OCI-LY1 (cell line): ENCODE measurements at regions not wholly inside any gene's neighbourhood (a gene's known extent, or its start where the extent isn't known, plus 50 kb on each side); places are given as distances from the start of the nearest gene placed in this dataset.
"Not testable (repeated sequence)": the region's sequence is repeated elsewhere in the genome, so short reads cannot be mapped to it uniquely, and the experiment has no call there.

Experiments used
- H2AFZ ChIP-seq: fragments of 200-600 bp; sonication (generic), shearing (Covaris generic); 2 replicates; pipeline ENCODE4 v1.6.0; 2014; ENCODE audit warnings: antibody characterized with exemption, mild to moderate bottlenecking, low read length
- H3F3A ChIP-seq: fragments of 200-600 bp; sonication (generic), shearing (Covaris generic); 2 replicates; pipeline ENCODE4 v1.6.0; 2014; ENCODE audit warnings: mild to moderate bottlenecking, antibody characterized with exemption, low read length, moderate library complexity; ENCODE audit not compliant: insufficient read depth
- H3K27ac ChIP-seq: fragments of 200-600 bp; sonication (generic); 2 replicates; pipeline ENCODE4 v1.5.1; 2014; ENCODE audit warnings: low read length, mixed run types, mild to moderate bottlenecking, low read depth; ENCODE audit not compliant: poor library complexity, severe bottlenecking
- H3K27me3 ChIP-seq: fragments of 200-600 bp; sonication (generic); 2 replicates; pipeline ENCODE4 v1.6.0; 2014; ENCODE audit warnings: antibody characterized with exemption, mild to moderate bottlenecking, low read length, moderate library complexity; ENCODE audit not compliant: insufficient read depth
- H3K36me3 ChIP-seq: fragments of 200-600 bp; sonication (generic); 2 replicates; pipeline ENCODE4 v1.6.1; 2014; ENCODE audit warnings: mild to moderate bottlenecking, antibody characterized with exemption, low read length, moderate library complexity, mixed read lengths; ENCODE audit not compliant: insufficient read depth
- H3K4me1 ChIP-seq: fragments of 200-600 bp; sonication (generic); 2 replicates; pipeline ENCODE4 v1.5.1; 2014; ENCODE audit warnings: mild to moderate bottlenecking, low read length, moderate library complexity; ENCODE audit not compliant: insufficient read depth, severe bottlenecking
- H3K4me2 ChIP-seq: fragments of 200-600 bp; sonication (generic), shearing (Covaris generic); 2 replicates; pipeline ENCODE4 v1.6.1; 2014; ENCODE audit warnings: low read length
- H3K4me3 ChIP-seq: fragments of 200-600 bp; sonication (generic); 2 replicates; pipeline ENCODE4 v1.5.1; 2014; ENCODE audit warnings: low read length, low read depth, mild to moderate bottlenecking, mixed read lengths; ENCODE audit not compliant: poor library complexity, severe bottlenecking
- H3K79me2 ChIP-seq: fragments of 200-600 bp; shearing (Covaris generic); 2 replicates; pipeline ENCODE4 v1.6.1; 2016; ENCODE audit warnings: mixed run types, low read length, mixed read lengths; ENCODE audit not compliant: insufficient read depth
- H3K9ac ChIP-seq: fragments of 200-600 bp; sonication (generic), shearing (Covaris generic); 2 replicates; pipeline ENCODE4 v1.6.1; 2014; ENCODE audit warnings: mild to moderate bottlenecking, low read length, mixed read lengths
- H3K9me2 ChIP-seq: fragments of 200-600 bp; sonication (generic), shearing (Covaris generic); 2 replicates; pipeline ENCODE4 v1.6.1; 2014; ENCODE audit warnings: low read depth, mild to moderate bottlenecking, low read length, mixed read lengths
- H3K9me3 ChIP-seq: fragments of 200-600 bp; shearing (Covaris generic); 2 replicates; pipeline ENCODE4 v1.6.1; 2014; ENCODE audit warnings: low read length, mixed read lengths
- H4K20me1 ChIP-seq: fragments of 200-600 bp; sonication (generic), shearing (Covaris generic); 2 replicates; pipeline ENCODE4 v1.6.0; 2016; ENCODE audit warnings: mild to moderate bottlenecking, low read length; ENCODE audit not compliant: insufficient read depth
- CTCF ChIP-seq: fragments of 200-600 bp; sonication (generic), shearing (Covaris generic); IDR thresholded peaks from 2 replicates; pipeline ENCODE4 v1.5.1; 2017; ENCODE audit warnings: mild to moderate bottlenecking, antibody characterized with exemption, low read length, moderate library complexity, mixed read lengths
- EZH2 ChIP-seq: fragments of 200-600 bp; sonication (generic), shearing (Covaris generic); IDR thresholded peaks from 2 replicates; pipeline ENCODE4 v1.8.0; 2017; ENCODE audit warnings: borderline replicate concordance, mixed run types, mild to moderate bottlenecking, antibody characterized with exemption, low read length, moderate library complexity, mixed read lengths

- H3K4me2 ChIP-seq, result no peak overlapping the region
- no peaks in the 10 kb centered on the region for H3K9me3 ChIP-seq
- no peaks in the 10 kb centered on the region for H3K36me3 ChIP-seq
- no peaks in the 10 kb centered on the region for H3K4me1 ChIP-seq
- no peak overlapping the region for H3K27ac ChIP-seq
- no peak overlapping the region for H2AFZ ChIP-seq
- no peak overlapping the region for H3K9ac ChIP-seq
- H3K9me2 ChIP-seq, result no peaks in the 10 kb centered on the region
- no peaks in the 10 kb centered on the region for H4K20me1 ChIP-seq
- TF ChIP-seq EZH2, result no peak
- no peak for TF ChIP-seq CTCF
- no peaks in the 10 kb centered on the region for H3F3A ChIP-seq
- H3K4me3 ChIP-seq, result no peak overlapping the region
- no peaks in the 10 kb centered on the region for H3K27me3 ChIP-seq
- no peaks in the 10 kb centered on the region for H3K79me2 ChIP-seq
Observed at GRCh38 chr4:189870511-189871234, 70.0 kb upstream of the FRG1 start.

DNA sequence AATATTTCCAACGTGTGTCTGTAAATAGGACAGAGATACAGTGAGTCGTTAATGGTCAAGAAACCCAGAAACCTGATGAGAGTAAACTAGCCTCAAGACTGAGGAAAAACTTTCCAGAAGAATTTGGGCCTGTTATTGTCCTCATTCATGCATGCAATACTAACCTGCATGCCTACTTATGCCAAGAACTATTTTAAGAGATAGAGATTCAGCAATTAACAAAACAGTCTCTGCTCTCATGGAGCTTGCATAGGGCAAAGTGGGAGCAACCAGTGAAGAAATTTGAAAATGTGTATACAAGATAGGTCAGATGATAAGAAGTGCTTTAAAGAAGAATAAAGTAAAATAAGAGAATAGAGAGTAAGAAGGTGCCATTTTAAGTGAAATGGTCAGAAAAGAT, 66.1 kb upstream of the FRG1 start:
- Histone ChIP-seq H4K20me1 (no peaks in the 10 kb centered on the region), H3K36me3 (no peaks in the 10 kb centered on the region), H3K27me3 (no peaks in the 10 kb centered on the region), H3K4me1 (no peaks in the 10 kb centered on the region), H2AFZ (no peak overlapping the region), H3K27ac (no peak overlapping the region), H3K4me3 (no peak overlapping the region), H3K79me2 (no peaks in the 10 kb centered on the region), H3K9me3 (no peaks in the 10 kb centered on the region), H3K9ac (no peak overlapping the region), H3K9me2 (no peaks in the 10 kb centered on the region), H3F3A (no peaks in the 10 kb centered on the region), H3K4me2 (no peak overlapping the region)
- TF ChIP-seq EZH2 (no peak), CTCF (no peak)

- H3K79me2 ChIP-seq, H3K36me3 ChIP-seq, H3K4me2 ChIP-seq, H3K4me1 ChIP-seq, H4K20me1 ChIP-seq, H3K9me2 ChIP-seq, H3K4me3 ChIP-seq, H3F3A ChIP-seq, H2AFZ ChIP-seq, H3K9me3 ChIP-seq, H3K27ac ChIP-seq, H3K27me3 ChIP-seq, H3K9ac ChIP-seq: not testable (repeated sequence)
Observed at GRCh38 chr4:189881190-189881589, 59.5 kb upstream of the FRG1 start.

- not testable (repeated sequence) for H2AFZ ChIP-seq, H3K4me2 ChIP-seq, H3K4me3 ChIP-seq, H4K20me1 ChIP-seq, H3K9ac ChIP-seq, H3K27me3 ChIP-seq, H3K9me3 ChIP-seq, H3F3A ChIP-seq, H3K27ac ChIP-seq, H3K4me1 ChIP-seq, H3K36me3 ChIP-seq, H3K79me2 ChIP-seq, H3K9me2 ChIP-seq
Observed at GRCh38 chr4:189888407-189888806, 52.3 kb upstream of the FRG1 start.
